ENCODE measurements at regions not wholly inside any gene's neighbourhood (a gene's known extent, or its start where the extent isn't known, plus 50 kb on each side); places are given as distances from the start of the nearest gene placed in this dataset.

- no peak for TF ChIP-seq CTCF (IDR thresholded peaks at IDR 0.05)
- no peak for TF ChIP-seq POLR2AphosphoS5 (IDR thresholded peaks at IDR 0.05)
- no peak for TF ChIP-seq POLR2A (IDR thresholded peaks at IDR 0.05)
These were observed 651.7 kb upstream of the GBE1 start for GRCh38 chr3:82413171-82413570.
